GM12878 (cell line): ENCODE measurements at regions not wholly inside any gene's neighbourhood (a gene's known extent, or its start where the extent isn't known, plus 50 kb on each side); places are given as distances from the start of the nearest gene placed in this dataset.

Experiments used
- ATAC-seq: fragments of 200-7000 bp; cut with Tn5 transposase; 3 replicates; pipeline ENCODE4 v1.9.1; 2020; ENCODE audit warnings: mild to moderate bottlenecking, moderate library complexity
- BruUV-seq: library from RNA; stranded (reverse); fragments of 400-500 nt; replicated peaks from 2 replicates; lab custom pipeline; 2021; lab: Mats Ljungman, UMichigan
- CTCF ChIA-PET: fragments of 300-600 bp; sonication (Branson Sonifier 250); formaldehyde crosslinking; extraction: SDS; loops from one replicate; lab custom pipeline; 2021; ENCODE audit warnings: inconsistent platforms; lab: Yijun Ruan, JAX
- POLR2A ChIA-PET: fragments of 350-600 bp; formaldehyde crosslinking; extraction: SDS; loops from one replicate; lab custom pipeline; 2021; ENCODE audit warnings: inconsistent platforms; lab: Charles Lee
- RAD21 ChIA-PET: fragments of 300-600 bp; sonication (Branson Sonifier 250); formaldehyde crosslinking; loops from one replicate; lab custom pipeline; 2023; ENCODE audit warnings: antibody characterized with exemption; ENCODE audit not compliant: unreplicated experiment; lab: Charles Lee
- SMC1A ChIA-PET: fragments of 300-600 bp; sonication (Branson Sonifier 250); formaldehyde crosslinking; loops from one replicate; lab custom pipeline; 2023; ENCODE audit not compliant: unreplicated experiment, uncharacterized antibody; lab: Charles Lee
- DNase-seq: peaks from one replicate; pipeline ENCODE4 v3.0.0-alpha.2; 2011; ENCODE audit warnings: low read depth, low spot score
- FAIRE-seq: peaks from 3 replicates; lab custom pipeline; 2011; peaks lifted over from hg19 to GRCh38; lab: Jason Lieb, UNC
- H2AFZ ChIP-seq: 2 replicates; pipeline ENCODE4 v1.6.0; 2011; ENCODE audit warnings: low read depth, low read length, control low read depth; ENCODE audit not compliant: control insufficient read depth
- H3K27ac ChIP-seq: 2 replicates; pipeline ENCODE4 v1.5.1; 2011; ENCODE audit warnings: control low read depth; ENCODE audit not compliant: control insufficient read depth, insufficient read depth
- H3K27me3 ChIP-seq, 2 experiments: replicated peaks in 1 of 2; 2 replicates each; pipeline versions ENCODE4 v1.6.0 to v1.6.1; 2011; ENCODE audit warnings: low read length in 1 of 2; ENCODE audit not compliant: control insufficient read depth in 2 of 2, insufficient read depth in 2 of 2
- H3K36me3 ChIP-seq, 2 experiments: 2 replicates each; pipeline ENCODE4 v1.5.1; 2011; ENCODE audit warnings: low read length in 1 of 2; ENCODE audit not compliant: control insufficient read depth in 2 of 2, insufficient read depth in 2 of 2
- H3K4me1 ChIP-seq: 2 replicates; pipeline ENCODE4 v1.6.1; 2011; ENCODE audit warnings: mild to moderate bottlenecking, low read length, moderate library complexity, mixed read lengths; ENCODE audit not compliant: control insufficient read depth, insufficient read depth
- H3K4me2 ChIP-seq: 2 replicates; pipeline ENCODE4 v1.6.0; 2011; ENCODE audit warnings: control low read depth; ENCODE audit not compliant: control insufficient read depth, insufficient read depth
- H3K4me3 ChIP-seq: fragments of 200-600 bp; sonication (generic); 2 replicates; pipeline ENCODE4 v1.5.1; 2016
- H3K79me2 ChIP-seq: 2 replicates; pipeline ENCODE4 v1.6.0; 2011; ENCODE audit warnings: low read length; ENCODE audit not compliant: control insufficient read depth, insufficient read depth
- H3K9ac ChIP-seq: 2 replicates; pipeline ENCODE4 v1.8.0; 2011; ENCODE audit warnings: low read length, control low read depth, mixed read lengths; ENCODE audit not compliant: control insufficient read depth, insufficient read depth
- H3K9me3 ChIP-seq: replicated peaks from 3 replicates; pipeline ENCODE4 v1.5.1; 2011; ENCODE audit warnings: mild to moderate bottlenecking, low read length; ENCODE audit not compliant: control insufficient read depth, insufficient read depth
- H4K20me1 ChIP-seq: 2 replicates; pipeline ENCODE4 v1.6.0; 2011; ENCODE audit not compliant: control insufficient read depth, insufficient read depth
- CBX5 ChIP-seq: sonication (generic); IDR thresholded peaks from 2 replicates; pipeline ENCODE4 v1.6.1; 2016; ENCODE audit warnings: low read depth, moderate library complexity, mild to moderate bottlenecking, inconsistent platforms
- GATAD2B ChIP-seq: fragments of 450-650 bp; conservative IDR thresholded peaks from 2 replicates; pipeline ENCODE4 v1.6.1; 2017; ENCODE audit warnings: low read depth, mild to moderate bottlenecking, moderate library complexity
- MTA2 ChIP-seq: fragments of 450-650 bp; IDR thresholded peaks from 2 replicates; pipeline ENCODE4 v1.6.1; 2016; ENCODE audit warnings: low read depth, mild to moderate bottlenecking, moderate library complexity
- MXI1 ChIP-seq: fragments of 150-350 bp; IDR thresholded peaks from 2 replicates; pipeline ENCODE4 v1.6.1; 2011; ENCODE audit warnings: low read depth, mild to moderate bottlenecking, inconsistent platforms, low read length, improper control_type of control experiment
- MYC ChIP-seq: IDR thresholded peaks from 2 replicates; pipeline ENCODE4 v1.6.1; 2011; ENCODE audit warnings: mild to moderate bottlenecking, low read length, moderate library complexity, inconsistent platforms; ENCODE audit not compliant: insufficient read depth, insufficient replicate concordance, insufficient read length, severe bottlenecking
- NBN ChIP-seq: fragments of 450-650 bp; IDR thresholded peaks from 2 replicates; pipeline ENCODE4 v1.6.1; 2016
- NFIC ChIP-seq: IDR thresholded peaks from 2 replicates; pipeline ENCODE4 v1.6.1; 2012; ENCODE audit warnings: low read depth, mild to moderate bottlenecking, inconsistent platforms, low read length, moderate library complexity
- NR2F1 ChIP-seq: fragments of 450-650 bp; conservative IDR thresholded peaks from 2 replicates; pipeline ENCODE4 v1.6.1; 2017; ENCODE audit warnings: mild to moderate bottlenecking
- POLR2A ChIP-seq: IDR thresholded peaks from 2 replicates; pipeline ENCODE4 v1.6.1; 2011; ENCODE audit warnings: low read depth, mild to moderate bottlenecking, low read length
- ZSCAN29 ChIP-seq: fragments of 450-650 bp; IDR thresholded peaks from 2 replicates; pipeline ENCODE4 v1.6.1; 2017; ENCODE audit warnings: mild to moderate bottlenecking, moderate library complexity
- WGBS: methylation state at CpG from one replicate; pipeline ENCODE4 v1.1.6; 2016; ENCODE audit warnings: low lambda C conversion rate; ENCODE audit not compliant: insufficient replicate concordance, insufficient coverage; ENCODE audit errors: missing lambda C conversion rate; 5-methylcytosine and 5-hydroxymethylcytosine counted together
- in situ Hi-C: fragments of 300-500 bp; cut with MboI; formaldehyde crosslinking; loops from 9 replicates; pipeline ENCODE4 v1.14.3; 2018; ENCODE audit warnings: mixed read lengths
- intact Hi-C: fragments of 100-400 bp; cut with micrococcal nuclease; formaldehyde crosslinking; loops from one replicate; pipeline ENCODE4 v1.14.2; 2022; ENCODE audit not compliant: unreplicated experiment
- TF ChIP-seq, protein P1 (sequence below): fragments of 450-650 bp; IDR thresholded peaks from 2 replicates; pipeline ENCODE4 v1.6.1; 2014; ENCODE audit warnings: mild to moderate bottlenecking
- TF ChIP-seq, protein P2 (sequence below): fragments of 450-650 bp; IDR thresholded peaks from 2 replicates; pipeline ENCODE4 v1.6.1; 2017; ENCODE audit warnings: borderline replicate concordance

DNA sequence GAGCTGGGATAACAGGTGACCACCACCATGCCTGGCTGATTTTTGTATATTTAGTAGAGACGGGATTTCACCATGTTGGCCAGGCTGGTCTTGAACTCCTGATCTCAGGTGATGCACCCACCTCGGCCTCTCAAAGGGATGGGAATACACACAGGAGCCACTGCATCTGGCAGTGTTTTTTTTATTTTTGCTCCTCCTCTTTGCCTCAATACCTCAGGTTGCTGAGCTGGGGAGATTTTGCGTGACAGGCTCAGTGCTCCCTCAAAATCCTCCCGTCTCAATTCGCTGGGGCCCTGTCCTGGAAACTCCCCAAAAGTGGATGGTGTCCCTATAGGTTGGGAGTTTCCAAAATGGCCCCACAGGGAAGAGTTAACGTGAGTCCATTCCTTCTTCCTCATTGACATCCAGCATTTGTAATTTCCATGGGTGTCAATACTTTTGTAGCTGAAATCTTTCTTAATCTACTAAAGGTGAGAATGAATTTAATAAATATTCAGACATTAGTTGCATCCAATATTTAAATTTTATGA, 71.8 kb downstream of the GGTLC2 start:
- 99% methylated on average over 6 of the region's 6 CpGs for WGBS
- H3K4me3 ChIP-seq: no peak overlapping the region
- DNase-seq: no peak
- in situ Hi-C loops: no loop called here
- no peak overlapping the region for H3K27ac ChIP-seq
- ChIA-PET SMC1A (no interaction called here), RAD21 (interaction anchor here (1.4 kb wide), 1 partner anchor 239 kb away, joined by 4 read pairs; no protein-coding TSS in a partner anchor), POLR2A (no interaction called here), CTCF (interaction anchor here (1.1 to 1.5 kb wide), 3 partner anchors 9 to 30 kb away, joined by 3 to 7 read pairs (median 7); no protein-coding TSS in a partner anchor)
- H3K9ac ChIP-seq: no peak overlapping the region
- peaks cover 17% of the 10 kb centered on the region; the same call in 1 of the 2 replicates for H3K4me1 ChIP-seq
- TF ChIP-seq POLR2A (no peak), NBN (no peak), NR2F1 (no peak), MYC (no peak), GATAD2B (no peak), MXI1 (no peak), ZSCAN29 (no peak), MTA2 (no peak), CBX5 (no peak), NFIC (no peak)
- TF ChIP-seq, protein P1, sequence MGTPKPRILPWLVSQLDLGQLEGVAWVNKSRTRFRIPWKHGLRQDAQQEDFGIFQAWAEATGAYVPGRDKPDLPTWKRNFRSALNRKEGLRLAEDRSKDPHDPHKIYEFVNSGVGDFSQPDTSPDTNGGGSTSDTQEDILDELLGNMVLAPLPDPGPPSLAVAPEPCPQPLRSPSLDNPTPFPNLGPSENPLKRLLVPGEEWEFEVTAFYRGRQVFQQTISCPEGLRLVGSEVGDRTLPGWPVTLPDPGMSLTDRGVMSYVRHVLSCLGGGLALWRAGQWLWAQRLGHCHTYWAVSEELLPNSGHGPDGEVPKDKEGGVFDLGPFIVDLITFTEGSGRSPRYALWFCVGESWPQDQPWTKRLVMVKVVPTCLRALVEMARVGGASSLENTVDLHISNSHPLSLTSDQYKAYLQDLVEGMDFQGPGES: no peak
- TF ChIP-seq, protein P2, sequence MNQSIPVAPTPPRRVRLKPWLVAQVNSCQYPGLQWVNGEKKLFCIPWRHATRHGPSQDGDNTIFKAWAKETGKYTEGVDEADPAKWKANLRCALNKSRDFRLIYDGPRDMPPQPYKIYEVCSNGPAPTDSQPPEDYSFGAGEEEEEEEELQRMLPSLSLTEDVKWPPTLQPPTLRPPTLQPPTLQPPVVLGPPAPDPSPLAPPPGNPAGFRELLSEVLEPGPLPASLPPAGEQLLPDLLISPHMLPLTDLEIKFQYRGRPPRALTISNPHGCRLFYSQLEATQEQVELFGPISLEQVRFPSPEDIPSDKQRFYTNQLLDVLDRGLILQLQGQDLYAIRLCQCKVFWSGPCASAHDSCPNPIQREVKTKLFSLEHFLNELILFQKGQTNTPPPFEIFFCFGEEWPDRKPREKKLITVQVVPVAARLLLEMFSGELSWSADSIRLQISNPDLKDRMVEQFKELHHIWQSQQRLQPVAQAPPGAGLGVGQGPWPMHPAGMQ: no peak
- no peaks in the 10 kb centered on the region for H3K79me2 ChIP-seq
- no peaks in the 10 kb centered on the region for H4K20me1 ChIP-seq
- BruUV-seq: no TSS peak
- H3K4me2 ChIP-seq: no peak overlapping the region
- no peaks in the 10 kb centered on the region for H3K27me3 ChIP-seq
- ATAC-seq: no peak
- no peaks in the 10 kb centered on the region for H3K36me3 ChIP-seq
- intact Hi-C loops: no loop called here
- no peak for FAIRE-seq
- no peak overlapping the region for H2AFZ ChIP-seq
- H3K9me3 ChIP-seq: no peaks in the 10 kb centered on the region
